ENCODE measurements at regions not wholly inside any gene's neighbourhood (a gene's known extent, or its start where the extent isn't known, plus 50 kb on each side); places are given as distances from the start of the nearest gene placed in this dataset.

- no peak for DNase-seq (ENCODE audit: low spot score)
Observed at GRCh38 chr4:13182133-13182532, 302.0 kb downstream of the RAB28 start.

- no peak for DNase-seq (ENCODE audit: low spot score)
Observed at GRCh38 chr4:13181681-13182080, 302.5 kb downstream of the RAB28 start.

DNA sequence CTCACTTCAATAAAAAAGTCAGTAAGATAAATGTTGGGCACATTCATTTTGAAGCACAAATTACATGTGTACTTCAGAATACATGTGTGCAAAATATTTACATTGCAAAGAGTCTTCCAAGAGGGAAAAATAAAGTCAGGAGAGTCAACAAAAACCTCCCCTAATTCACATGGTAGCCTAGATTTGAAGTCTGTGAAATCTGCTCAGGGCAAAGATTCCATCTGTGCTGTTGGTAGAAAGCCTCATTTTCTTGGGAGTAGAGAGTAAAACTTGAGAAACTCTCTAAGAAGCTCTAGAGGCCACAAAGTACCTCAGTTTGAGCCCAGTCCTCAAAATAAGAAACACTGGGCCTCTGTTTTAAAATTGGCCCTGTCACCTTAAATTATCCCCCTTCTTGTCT lies 303.4 kb downstream of the RAB28 start:
- no peak for DNase-seq (ENCODE audit: low spot score)

GRCh38 chr4:13178621-13179020 lies 305.5 kb downstream of the RAB28 start:
- no peak for DNase-seq (ENCODE audit: low spot score)

DNA sequence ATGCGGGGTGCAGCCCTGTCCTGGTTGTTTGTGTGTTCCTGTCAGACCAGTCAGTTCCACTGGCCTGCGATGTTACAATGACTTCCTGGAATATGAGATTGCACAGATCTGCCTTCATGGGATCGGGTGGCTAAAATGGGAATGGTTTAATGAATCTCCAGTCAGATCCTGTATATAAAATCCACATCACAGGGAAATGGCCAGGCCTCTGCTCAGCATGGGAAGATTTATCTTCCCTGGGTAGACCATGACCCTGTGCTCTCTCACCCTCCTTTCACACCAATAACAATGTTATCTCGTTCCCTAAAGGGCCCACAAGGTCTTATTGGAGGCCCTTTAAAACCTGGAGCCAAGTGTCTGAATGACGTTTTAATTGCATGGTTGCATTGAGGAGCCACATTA lies 307.4 kb downstream of the RAB28 start:
- DNase-seq (ENCODE audit: low spot score): no peak

DNA sequence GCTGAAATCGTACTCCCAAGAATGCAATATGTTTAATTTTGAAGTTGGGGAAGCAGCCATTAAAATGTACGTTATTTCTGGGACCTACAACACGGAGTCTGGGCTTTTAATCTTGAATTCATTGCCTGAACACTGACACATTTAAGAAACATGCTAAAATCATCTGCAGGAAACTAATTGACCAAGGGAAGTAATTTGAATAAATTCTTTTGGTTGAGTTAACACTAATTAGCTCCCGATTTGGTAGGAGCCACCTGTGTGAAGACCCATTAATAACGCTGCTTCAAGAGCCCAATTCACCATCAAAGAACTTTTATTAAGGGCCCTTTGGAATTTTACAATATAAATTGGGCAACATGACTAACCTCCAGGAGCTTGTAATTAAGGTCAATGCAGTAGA lies 309.2 kb downstream of the RAB28 start:
- DNase-seq (ENCODE audit: low spot score): no peak

DNA sequence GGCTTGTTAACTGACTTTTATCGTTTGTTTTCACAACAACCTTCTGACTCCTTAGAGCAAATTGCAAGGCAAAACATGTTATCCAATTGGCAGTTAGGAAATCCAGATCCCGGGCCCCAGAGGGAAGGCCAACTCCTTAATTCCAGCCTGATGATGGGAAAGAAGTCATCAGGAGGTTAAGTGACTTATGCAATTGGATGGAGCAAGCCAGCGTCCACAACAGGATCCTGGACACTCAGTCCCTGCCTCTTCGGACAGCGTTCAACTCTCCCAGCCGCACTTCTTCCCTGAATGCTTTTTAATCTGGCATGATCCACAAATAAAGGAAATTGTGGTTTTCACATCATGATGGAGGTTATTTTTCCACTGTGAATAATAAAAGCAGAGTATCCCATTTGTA lies 310.1 kb downstream of the RAB28 start:
- DNase-seq (ENCODE audit: low spot score): no peak

GRCh38 chr4:13171292-13172057 lies 312.7 kb downstream of the RAB28 start:
- DNase-seq (ENCODE audit: low spot score): no peak

DNA sequence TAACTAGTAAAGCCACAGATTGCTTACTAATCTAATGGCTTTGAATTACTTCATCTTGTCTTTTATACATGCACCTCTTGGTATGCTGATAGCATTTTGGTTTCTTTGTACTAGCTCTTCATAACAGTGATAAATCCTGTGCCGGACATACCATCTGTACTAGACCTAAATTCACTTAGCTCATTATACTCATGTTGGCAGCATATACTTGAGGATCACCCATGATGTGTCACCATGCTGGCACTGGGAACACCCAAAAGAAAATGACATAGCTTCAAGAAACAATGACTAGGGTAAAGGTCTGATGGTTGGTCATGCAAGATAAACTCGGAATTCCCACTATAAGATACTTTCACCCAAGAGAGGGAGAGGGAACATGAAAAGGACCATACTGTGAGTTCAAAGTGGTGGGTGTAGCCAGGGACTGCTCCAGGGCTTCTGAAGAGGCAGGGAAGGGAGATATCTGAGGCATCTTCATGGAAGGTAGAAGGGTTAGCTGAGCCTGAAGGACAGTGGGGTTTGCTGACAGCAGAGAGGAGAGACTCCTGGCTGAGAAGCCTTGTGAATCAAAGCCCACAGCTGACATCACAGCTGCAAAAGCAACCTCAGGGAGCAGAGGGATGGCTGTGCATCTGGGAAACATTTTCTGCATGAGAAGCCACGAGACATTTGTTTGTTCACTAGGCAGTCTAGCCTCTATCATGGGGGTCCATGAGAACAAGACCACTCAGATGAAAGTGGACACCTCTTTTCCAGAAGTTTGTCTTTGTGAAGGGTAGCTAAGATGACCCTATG lies 314.2 kb downstream of the RAB28 start:
- DNase-seq (ENCODE audit: low spot score): no peak

GRCh38 chr4:13168326-13168725 lies 315.8 kb downstream of the RAB28 start:
- DNase-seq (ENCODE audit: low spot score): no peak

- DNase-seq (ENCODE audit: low spot score): no peak
Observed at GRCh38 chr4:13166214-13166613, 317.9 kb downstream of the RAB28 start.

- DNase-seq (ENCODE audit: low spot score): no peak
Observed at GRCh38 chr4:13164783-13165331, 319.3 kb downstream of the RAB28 start.

DNA sequence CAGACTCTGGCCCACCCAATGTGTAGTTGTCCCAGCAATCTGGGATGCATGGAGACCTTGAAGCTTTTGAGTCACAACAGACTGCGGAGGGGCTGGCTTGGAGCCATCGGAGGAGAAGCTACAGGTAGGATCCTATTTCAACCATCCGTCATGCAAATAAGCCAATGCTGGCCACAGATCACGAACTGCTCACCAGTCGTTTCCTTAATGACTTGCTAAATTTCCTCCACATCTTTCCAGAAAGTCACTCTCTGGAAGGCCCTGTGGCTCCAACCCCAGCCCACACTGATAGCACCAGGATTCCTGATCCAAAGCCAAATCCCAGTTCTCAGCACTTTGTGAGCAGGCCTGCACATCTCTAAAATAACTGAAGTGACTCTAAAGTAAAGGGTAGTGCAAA lies 321.3 kb downstream of the RAB28 start:
- DNase-seq (ENCODE audit: low spot score): no peak

- DNase-seq (ENCODE audit: low spot score): no peak
Observed at GRCh38 chr4:13160920-13161319, 323.2 kb downstream of the RAB28 start.

DNA sequence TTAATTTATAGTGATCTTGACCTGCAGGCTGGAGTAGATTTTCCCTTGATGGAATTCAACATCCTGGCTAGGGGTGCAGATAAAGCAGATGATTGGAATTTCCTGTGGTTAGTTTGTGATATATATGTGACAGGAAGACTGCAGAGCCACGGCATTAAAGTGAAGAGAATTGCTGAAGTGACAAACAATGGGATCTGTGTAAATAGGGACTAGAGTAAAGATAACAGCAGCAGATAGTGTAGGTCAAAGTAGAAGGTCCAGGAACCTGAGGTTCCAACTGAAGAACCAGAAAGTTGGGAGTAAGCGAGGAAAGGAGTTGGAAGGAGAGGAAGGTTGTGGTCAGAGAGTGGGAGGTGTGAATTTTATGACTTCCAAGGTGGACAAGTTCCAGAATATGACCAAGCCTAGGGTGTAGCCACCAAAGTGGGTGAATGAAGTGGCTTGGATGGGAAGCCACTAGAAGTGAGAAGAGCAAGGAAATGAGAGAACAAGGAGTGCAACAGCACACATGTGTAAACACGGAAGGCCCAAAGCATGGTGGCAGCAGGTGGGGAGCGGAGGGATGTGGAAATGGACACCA lies 325.0 kb downstream of the RAB28 start:
- no peak for DNase-seq (ENCODE audit: low spot score)

DNA sequence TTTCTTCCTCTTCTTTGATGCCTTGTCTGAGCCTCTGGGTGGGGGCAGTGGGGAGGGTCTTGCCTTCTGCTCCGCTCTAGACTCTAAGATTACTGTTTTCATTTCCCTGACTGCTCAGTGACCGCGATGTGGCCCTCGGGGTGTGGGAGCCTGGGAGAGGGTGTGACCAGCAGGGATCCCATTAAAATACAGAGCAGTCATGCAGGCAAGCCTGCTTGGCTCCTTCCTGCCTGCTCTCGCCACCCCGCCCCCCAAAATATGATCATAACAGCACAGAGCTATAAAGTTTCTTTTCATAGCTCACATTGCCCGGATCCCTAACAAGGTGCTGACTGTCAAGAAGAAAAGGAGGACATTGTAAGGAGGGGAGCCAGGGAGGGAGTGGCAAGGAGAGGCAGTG lies 332.9 kb downstream of the RAB28 start:
- DNase-seq (ENCODE audit: low spot score): no peak

DNA sequence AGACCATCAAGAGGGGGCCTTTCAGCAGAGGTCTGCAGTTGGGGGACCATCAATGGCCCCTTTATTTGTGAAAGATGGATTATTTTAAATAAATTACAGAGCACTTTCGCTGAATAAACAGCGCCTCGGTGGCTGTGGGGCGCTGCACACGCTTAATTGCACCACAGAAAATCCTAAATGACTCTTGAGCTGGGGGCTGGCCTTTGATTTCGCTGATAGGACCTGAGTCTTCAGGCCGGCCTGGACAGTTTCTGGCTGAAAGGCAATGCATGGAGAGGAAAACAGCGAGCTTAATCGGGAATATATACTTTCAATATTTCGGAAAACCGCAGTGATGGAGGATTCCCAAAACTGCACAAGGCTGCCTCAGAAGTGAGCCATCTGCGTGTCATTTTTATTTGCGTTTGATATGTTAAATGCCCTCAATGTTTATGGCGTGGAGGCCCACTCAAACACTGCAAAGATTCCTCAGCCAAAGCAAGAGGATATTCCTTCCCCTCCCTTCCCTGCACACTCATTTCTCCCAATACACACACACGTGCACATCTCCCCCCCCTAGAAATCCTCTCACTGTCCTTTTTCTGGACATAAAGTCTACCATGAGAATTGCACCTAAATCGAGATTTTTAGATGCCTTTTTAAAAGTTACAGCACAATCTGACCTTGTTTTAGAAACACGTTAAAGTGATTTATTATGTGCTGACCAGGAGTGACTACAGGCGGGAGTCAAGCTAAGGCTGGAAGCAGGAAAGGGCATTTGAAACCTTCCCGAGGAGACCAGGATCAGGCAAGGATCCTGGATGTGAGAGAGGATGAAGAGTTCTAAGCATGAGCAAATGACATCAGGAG lies 340.7 kb downstream of the RAB28 start:
- no peak for DNase-seq (ENCODE audit: low spot score)

DNA sequence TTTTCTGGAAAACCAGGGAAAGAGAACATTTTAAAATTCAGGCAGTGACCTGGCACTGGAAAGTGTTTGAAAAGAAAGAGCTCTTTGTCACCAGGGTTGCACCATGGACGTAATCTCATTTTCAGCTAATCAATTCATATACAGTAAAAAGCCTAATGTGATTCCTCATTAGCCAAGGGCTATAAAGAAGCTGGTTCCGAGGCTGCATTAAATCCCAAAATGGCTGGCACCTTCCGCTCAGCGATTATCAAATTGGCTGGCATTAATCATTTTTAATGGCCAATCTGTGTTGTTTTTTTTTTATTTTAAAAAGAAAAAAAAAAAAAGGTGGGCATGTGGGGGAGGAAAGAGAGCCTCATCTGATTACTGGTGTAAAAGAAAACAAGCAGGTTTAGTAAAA lies 341.4 kb downstream of the RAB28 start:
- DNase-seq (ENCODE audit: low spot score): no peak

DNA sequence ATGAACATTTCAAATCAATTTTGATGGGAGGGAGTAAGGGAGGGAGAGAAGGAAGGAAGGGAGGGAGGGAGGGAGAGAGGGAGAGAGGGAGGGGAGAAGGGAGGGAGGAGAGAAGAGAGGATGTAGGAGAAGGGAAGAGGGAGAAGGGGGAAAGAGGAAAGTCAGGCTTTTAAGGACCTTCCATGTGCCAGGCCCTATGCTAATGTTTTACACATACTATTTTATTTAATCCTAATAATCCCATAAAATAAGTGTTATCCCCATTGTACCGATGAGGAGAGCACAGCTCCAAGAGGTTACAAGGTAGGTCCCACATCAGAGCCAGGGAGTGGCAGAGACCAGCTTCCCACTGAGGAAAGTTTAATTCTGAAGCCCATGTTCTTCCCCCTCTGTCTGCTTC lies 341.9 kb downstream of the RAB28 start:
- DNase-seq (ENCODE audit: low spot score): no peak

DNA sequence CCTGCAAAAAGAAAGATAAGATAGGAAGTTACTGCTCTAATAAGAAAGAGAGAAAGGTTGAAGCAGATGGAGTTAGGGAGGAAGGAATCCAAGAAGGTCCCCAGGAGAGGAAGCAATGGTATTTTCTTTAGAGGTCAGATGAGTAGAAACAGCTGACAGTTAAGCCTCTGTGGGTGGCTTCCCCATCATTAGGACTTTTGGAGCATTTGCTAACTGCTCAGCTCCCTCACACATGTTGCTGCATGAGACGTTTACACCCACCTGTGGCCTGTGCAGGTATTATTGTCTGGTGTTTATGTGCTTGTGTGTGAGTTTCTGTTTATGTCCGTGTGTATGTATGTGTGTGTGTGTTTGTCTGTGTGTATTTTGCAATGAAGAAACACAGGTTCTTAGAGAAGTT lies 346.8 kb downstream of the RAB28 start:
- DNase-seq (ENCODE audit: low spot score): no peak

GRCh38 chr4:13133700-13134099 lies 350.4 kb downstream of the RAB28 start:
- DNase-seq (ENCODE audit: low spot score): no peak

DNA sequence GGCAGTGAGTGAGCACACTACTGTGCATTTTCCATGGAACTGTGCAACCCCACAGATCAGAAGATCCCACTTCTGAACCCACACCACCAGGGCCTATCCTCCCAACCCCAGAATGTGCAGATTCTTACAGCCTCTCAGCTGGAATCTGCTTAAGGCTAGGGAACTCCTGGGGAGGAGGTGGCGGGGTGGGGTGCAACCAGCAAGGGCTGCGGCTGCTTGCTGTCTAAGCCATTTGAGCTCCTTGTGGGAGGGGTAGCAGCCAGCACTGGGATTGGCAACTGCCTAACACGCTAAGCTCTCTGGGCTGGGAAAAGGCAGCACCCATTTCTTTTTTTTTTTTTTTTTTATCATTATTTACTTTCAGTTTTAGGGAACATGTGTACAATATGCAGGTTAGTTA lies 353.3 kb downstream of the RAB28 start:
- no peak for DNase-seq (ENCODE audit: low spot score)
